ENCODE measurements at regions not wholly inside any gene's neighbourhood (a gene's known extent, or its start where the extent isn't known, plus 50 kb on each side); places are given as distances from the start of the nearest gene placed in this dataset.

GRCh38 chr17:5677620-5678019 lies 93.3 kb upstream of the NLRP1 start:
- FAIRE-seq: no peak
- H3K36me3 Mint-ChIP-seq (ENCODE audit: low read depth, unreplicated experiment): peaks cover 1% of the 10 kb centered on the region
- DNase-seq (ENCODE audit: low read depth): no peak

GRCh38 chr17:5678171-5678570 lies 93.9 kb upstream of the NLRP1 start:
- TF ChIP-seq EZH2 (IDR thresholded peaks at IDR 0.05; ENCODE audit: insufficient read depth, low read length) (no peak), CTCF (IDR thresholded peaks at IDR 0.05; ENCODE audit: insufficient read depth, low read depth, low read length) (no peak)
- no peak overlapping the region for H3K4me3 ChIP-seq (ENCODE audit: insufficient read depth, low read depth, low read length)

More at GRCh38 chr17:5677620-5678019, 93.3 kb upstream of the NLRP1 start:
- Histone ChIP-seq H3K9me3 (ENCODE audit: insufficient read depth, low read depth, low read length) (peaks cover 4% of the 10 kb centered on the region), H3K9ac (ENCODE audit: low read length) (no peak overlapping the region), H3K4me1 (ENCODE audit: insufficient read depth, low read length) (no peaks in the 10 kb centered on the region), H3K27ac (ENCODE audit: low read depth, low read length) (no peak overlapping the region), H3K36me3 (ENCODE audit: insufficient read depth, low read length) (no peaks in the 10 kb centered on the region), H3K27me3 (ENCODE audit: insufficient read depth, low read length) (peaks cover 6% of the 10 kb centered on the region), H3K79me2 (ENCODE audit: insufficient read depth, low read length) (no peaks in the 10 kb centered on the region), H2AFZ (ENCODE audit: low read depth, low read length) (no peak overlapping the region), H3K4me3 (ENCODE audit: insufficient read depth, low read depth, low read length) (no peak overlapping the region), H3K4me2 (ENCODE audit: low read length) (no peak overlapping the region), H4K20me1 (ENCODE audit: insufficient read depth, low read length) (no peaks in the 10 kb centered on the region)
- H3K27me3 Mint-ChIP-seq (ENCODE audit: low read depth, unreplicated experiment): peaks cover 44% of the 10 kb centered on the region
- H3K4me3 Mint-ChIP-seq (ENCODE audit: unreplicated experiment): no peak overlapping the region
- no peak for TF ChIP-seq CTCF (IDR thresholded peaks at IDR 0.05; ENCODE audit: insufficient read depth, low read depth, low read length)
- TF ChIP-seq EZH2 (IDR thresholded peaks at IDR 0.05; ENCODE audit: insufficient read depth, low read length): no peak
- H3K4me1 Mint-ChIP-seq (ENCODE audit: low read depth, unreplicated experiment): peaks cover 8% of the 10 kb centered on the region
- H3K9me3 Mint-ChIP-seq (ENCODE audit: unreplicated experiment): peaks cover 7% of the 10 kb centered on the region
- H3K27ac Mint-ChIP-seq (ENCODE audit: unreplicated experiment): no peak overlapping the region

GRCh38 chr17:5680766-5681165 lies 96.5 kb upstream of the NLRP1 start:
- H2AFZ ChIP-seq (ENCODE audit: low read depth, low read length): no peak overlapping the region
- H3K79me2 ChIP-seq (ENCODE audit: insufficient read depth, low read length): no peaks in the 10 kb centered on the region
- H3K27ac ChIP-seq (ENCODE audit: low read depth, low read length): no peak overlapping the region
- no peak overlapping the region for H3K4me3 ChIP-seq (ENCODE audit: insufficient read depth, low read depth, low read length)
- H3K27me3 Mint-ChIP-seq (ENCODE audit: low read depth, unreplicated experiment): peaks cover 38% of the 10 kb centered on the region
- peaks cover 8% of the 10 kb centered on the region for H3K4me1 Mint-ChIP-seq (ENCODE audit: low read depth, unreplicated experiment)
- no peak overlapping the region for H3K4me3 Mint-ChIP-seq (ENCODE audit: unreplicated experiment)
- H3K9me3 ChIP-seq (ENCODE audit: insufficient read depth, low read depth, low read length): peaks cover 6% of the 10 kb centered on the region
- no peak overlapping the region for H3K9ac ChIP-seq (ENCODE audit: low read length)
- DNase-seq (ENCODE audit: low read depth) (no peak), FAIRE-seq (no peak)
- no peaks in the 10 kb centered on the region for H3K4me1 ChIP-seq (ENCODE audit: insufficient read depth, low read length)
- peaks cover 9% of the 10 kb centered on the region for H3K9me3 Mint-ChIP-seq (ENCODE audit: unreplicated experiment)
- no peak for TF ChIP-seq CTCF (IDR thresholded peaks at IDR 0.05; ENCODE audit: insufficient read depth, low read depth, low read length)
- no peak for TF ChIP-seq EZH2 (IDR thresholded peaks at IDR 0.05; ENCODE audit: insufficient read depth, low read length)
- H4K20me1 ChIP-seq (ENCODE audit: insufficient read depth, low read length): no peaks in the 10 kb centered on the region
- H3K4me2 ChIP-seq (ENCODE audit: low read length): no peak overlapping the region
- no peaks in the 10 kb centered on the region for H3K36me3 ChIP-seq (ENCODE audit: insufficient read depth, low read length)
- H3K36me3 Mint-ChIP-seq (ENCODE audit: low read depth, unreplicated experiment): no peaks in the 10 kb centered on the region
- H3K27me3 ChIP-seq (ENCODE audit: insufficient read depth, low read length): peaks cover 7% of the 10 kb centered on the region
- no peak overlapping the region for H3K27ac Mint-ChIP-seq (ENCODE audit: unreplicated experiment)

More at GRCh38 chr17:5678171-5678570, 93.9 kb upstream of the NLRP1 start:
- Histone ChIP-seq H3K9me3 (ENCODE audit: insufficient read depth, low read depth, low read length) (peaks cover 4% of the 10 kb centered on the region), H3K4me1 (ENCODE audit: insufficient read depth, low read length) (no peaks in the 10 kb centered on the region), H2AFZ (ENCODE audit: low read depth, low read length) (no peak overlapping the region), H3K9ac (ENCODE audit: low read length) (no peak overlapping the region), H3K4me2 (ENCODE audit: low read length) (no peak overlapping the region), H3K27me3 (ENCODE audit: insufficient read depth, low read length) (peaks cover 7% of the 10 kb centered on the region), H3K36me3 (ENCODE audit: insufficient read depth, low read length) (no peaks in the 10 kb centered on the region), H3K27ac (ENCODE audit: low read depth, low read length) (no peak overlapping the region), H3K79me2 (ENCODE audit: insufficient read depth, low read length) (no peaks in the 10 kb centered on the region), H4K20me1 (ENCODE audit: insufficient read depth, low read length) (no peaks in the 10 kb centered on the region)
- peaks cover 8% of the 10 kb centered on the region for H3K4me1 Mint-ChIP-seq (ENCODE audit: low read depth, unreplicated experiment)
- no peak overlapping the region for H3K27ac Mint-ChIP-seq (ENCODE audit: unreplicated experiment)
- no peaks in the 10 kb centered on the region for H3K36me3 Mint-ChIP-seq (ENCODE audit: low read depth, unreplicated experiment)
- peaks cover 42% of the 10 kb centered on the region for H3K27me3 Mint-ChIP-seq (ENCODE audit: low read depth, unreplicated experiment)
- H3K4me3 Mint-ChIP-seq (ENCODE audit: unreplicated experiment): no peak overlapping the region
- FAIRE-seq (no peak), DNase-seq (ENCODE audit: low read depth) (no peak)
- H3K9me3 Mint-ChIP-seq (ENCODE audit: unreplicated experiment): peaks cover 7% of the 10 kb centered on the region
